SK-N-SH (cell line): ENCODE measurements at regions not wholly inside any gene's neighbourhood (a gene's known extent, or its start where the extent isn't known, plus 50 kb on each side); places are given as distances from the start of the nearest gene placed in this dataset.

Experiments used
- CTCF ChIA-PET: fragments of 300-600, 350-600 bp; formaldehyde crosslinking; extraction: SDS; loops from one replicate; lab custom pipeline; 2021; lab: Yijun Ruan, JAX
- POLR2A ChIA-PET: fragments of 350-600 bp; sonication (Branson Sonifier 250); formaldehyde crosslinking; extraction: SDS; loops from one replicate; lab custom pipeline; 2020; ENCODE audit warnings: antibody characterized with exemption, inconsistent platforms; lab: Yijun Ruan, JAX
- DNase-seq: peaks from one replicate; pipeline ENCODE4 v3.0.0; 2012
- H2AFZ ChIP-seq: fragments of 200-600 bp; sonication (generic); 2 replicates; pipeline ENCODE4 v1.8.1; 2016; ENCODE audit warnings: antibody characterized with exemption, mild to moderate bottlenecking, low read depth
- H3F3A ChIP-seq: fragments of 200-600 bp; sonication (generic); replicated peaks from 2 replicates; pipeline ENCODE3; 2016; ENCODE audit warnings: antibody characterized with exemption, mild to moderate bottlenecking; ENCODE audit not compliant: insufficient read depth
- H3K27ac ChIP-seq, 2 experiments: fragments of 200-500 bp in 1 of 2; fragments of 200-600 bp in 1 of 2; sonication (Bioruptor generic) in 1 of 2; sonication (generic), shearing (Covaris generic) in 1 of 2; 2 replicates each; pipeline versions ENCODE4 v1.5.1 to v1.6.1; 2014 to 2016; ENCODE audit warnings: low read depth in 2 of 2, inconsistent platforms in 1 of 2, low read length in 1 of 2, mild to moderate bottlenecking in 1 of 2, mixed read lengths in 1 of 2
- H3K27me3 ChIP-seq: fragments of 200-600 bp; sonication (generic), shearing (Covaris generic); 2 replicates; pipeline ENCODE4 v1.6.1; 2016; ENCODE audit warnings: mixed run types; ENCODE audit not compliant: insufficient read depth
- H3K36me3 ChIP-seq, 2 experiments: fragments of 200-500 bp in 1 of 2; fragments of 200-600 bp in 1 of 2; sonication (Bioruptor generic) in 1 of 2; sonication (generic) in 1 of 2; replicated peaks in 1 of 2; 2 replicates each; pipeline versions ENCODE3 to v1.5.1; 2014 to 2016; ENCODE audit warnings: low read length in 1 of 2, mild to moderate bottlenecking in 1 of 2; ENCODE audit not compliant: insufficient read depth in 2 of 2, control insufficient read depth in 1 of 2
- H3K4me1 ChIP-seq, 2 experiments: fragments of 200-500 bp in 1 of 2; fragments of 200-600 bp in 1 of 2; sonication (Bioruptor generic) in 1 of 2; sonication (generic), shearing (Covaris generic) in 1 of 2; 2 replicates each; pipeline versions ENCODE4 v1.5.1 to v1.6.1; 2014 to 2016; ENCODE audit warnings: low read depth in 1 of 2, low read length in 1 of 2, mixed run types in 1 of 2; ENCODE audit not compliant: insufficient read depth in 2 of 2, control insufficient read depth in 1 of 2
- H3K4me2 ChIP-seq: fragments of 200-600 bp; sonication (generic), shearing (Covaris generic); 2 replicates; pipeline ENCODE4 v1.6.1; 2017; ENCODE audit warnings: mixed run types
- H3K4me3 ChIP-seq, 2 experiments: fragments of 200-500 bp in 1 of 2; fragments of 200-600 bp in 1 of 2; sonication (Bioruptor generic) in 1 of 2; sonication (generic), shearing (Covaris generic) in 1 of 2; 2 replicates each; pipeline versions ENCODE4 v1.5.1 to v1.8.1; 2014 to 2016; ENCODE audit warnings: low read depth in 2 of 2, inconsistent platforms in 1 of 2, low read length in 1 of 2, mild to moderate bottlenecking in 1 of 2, mixed read lengths in 1 of 2, moderate library complexity in 1 of 2
- H3K79me2 ChIP-seq: fragments of 200-600 bp; sonication (generic); 2 replicates; pipeline ENCODE4 v1.8.1; 2017; ENCODE audit warnings: mild to moderate bottlenecking; ENCODE audit not compliant: insufficient read depth
- H3K9ac ChIP-seq: fragments of 200-600 bp; sonication (generic); 2 replicates; pipeline ENCODE4 v1.6.1; 2017; ENCODE audit warnings: mixed run types
- H3K9me2 ChIP-seq: fragments of 200-600 bp; sonication (generic); 2 replicates; pipeline ENCODE4 v1.6.1; 2017; ENCODE audit warnings: mixed run types
- H3K9me3 ChIP-seq: fragments of 200-600 bp; sonication (generic); 2 replicates; pipeline ENCODE4 v1.6.1; 2017; ENCODE audit warnings: mixed run types, mild to moderate bottlenecking, moderate library complexity
- H4K20me1 ChIP-seq: fragments of 200-600 bp; sonication (generic); 2 replicates; pipeline ENCODE4 v1.6.1; 2017; ENCODE audit warnings: mild to moderate bottlenecking, mixed run types; ENCODE audit not compliant: insufficient read depth
- EP300 ChIP-seq, 2 experiments: IDR thresholded peaks; 2 replicates each; pipeline versions ENCODE4 v1.4.0 to v1.6.1; 2012; ENCODE audit warnings: borderline replicate concordance in 1 of 2, low read depth in 1 of 2, low read length in 1 of 2
- FOXJ3 ChIP-seq: sonication (generic); formaldehyde crosslinking; IDR thresholded peaks from 2 replicates; pipeline ENCODE4 v1.5.1; 2020; ENCODE audit warnings: mild to moderate bottlenecking, missing genetic modification reagents
- GABPA ChIP-seq: IDR thresholded peaks from 2 replicates; pipeline ENCODE4 v1.4.0; 2012; ENCODE audit warnings: low read depth, mild to moderate bottlenecking
- GATA2 ChIP-seq: sonication (generic); formaldehyde crosslinking; IDR thresholded peaks from 2 replicates; pipeline ENCODE4 v1.5.0; 2020; ENCODE audit warnings: mild to moderate bottlenecking, missing genetic modification reagents
- MXI1 ChIP-seq: IDR thresholded peaks from 2 replicates; pipeline ENCODE4 v1.6.1; 2012; ENCODE audit warnings: mild to moderate bottlenecking, low read depth, low read length, improper control_type of control experiment
- NFIC ChIP-seq: IDR thresholded peaks from 2 replicates; pipeline ENCODE4 v1.4.0; 2012; ENCODE audit warnings: borderline replicate concordance
- POLR2AphosphoS5 ChIP-seq: IDR thresholded peaks from 2 replicates; pipeline ENCODE4 v1.6.1; 2012; ENCODE audit warnings: low read depth, low read length
- RAD21 ChIP-seq: IDR thresholded peaks from 2 replicates; pipeline ENCODE4 v1.6.1; 2012; ENCODE audit warnings: mild to moderate bottlenecking, low read length
- RXRA ChIP-seq: IDR thresholded peaks from 2 replicates; pipeline ENCODE4 v1.4.0; 2012; ENCODE audit warnings: low read depth, mild to moderate bottlenecking, borderline replicate concordance
- SMC3 ChIP-seq: IDR thresholded peaks from 2 replicates; pipeline ENCODE4 v1.6.1; 2012; ENCODE audit warnings: low read depth, low read length, improper control_type of control experiment
- TAF1 ChIP-seq: IDR thresholded peaks from 2 replicates; pipeline ENCODE4 v1.6.1; 2012; ENCODE audit warnings: low read depth, mild to moderate bottlenecking, low read length, moderate library complexity, borderline replicate concordance
- WGBS: methylation state at CpG from one replicate; pipeline ENCODE4 v1.1.6; 2017; ENCODE audit warnings: low lambda C conversion rate; 5-methylcytosine and 5-hydroxymethylcytosine counted together
- TF ChIP-seq, protein P1 (sequence below): IDR thresholded peaks from 2 replicates; pipeline ENCODE4 v1.4.0; 2012; ENCODE audit warnings: low read depth
- TF ChIP-seq, protein P2 (sequence below): fragments of 200-600 bp; sonication (generic); IDR thresholded peaks from 2 replicates; pipeline ENCODE4 v1.6.1; 2017; ENCODE audit warnings: antibody characterized with exemption, mild to moderate bottlenecking, moderate library complexity
- TF ChIP-seq, protein P3 (sequence below): fragments of 150-350 bp; IDR thresholded peaks from 2 replicates; pipeline ENCODE4 v1.6.1; 2016; ENCODE audit warnings: mild to moderate bottlenecking, low read depth, low read length

DNA sequence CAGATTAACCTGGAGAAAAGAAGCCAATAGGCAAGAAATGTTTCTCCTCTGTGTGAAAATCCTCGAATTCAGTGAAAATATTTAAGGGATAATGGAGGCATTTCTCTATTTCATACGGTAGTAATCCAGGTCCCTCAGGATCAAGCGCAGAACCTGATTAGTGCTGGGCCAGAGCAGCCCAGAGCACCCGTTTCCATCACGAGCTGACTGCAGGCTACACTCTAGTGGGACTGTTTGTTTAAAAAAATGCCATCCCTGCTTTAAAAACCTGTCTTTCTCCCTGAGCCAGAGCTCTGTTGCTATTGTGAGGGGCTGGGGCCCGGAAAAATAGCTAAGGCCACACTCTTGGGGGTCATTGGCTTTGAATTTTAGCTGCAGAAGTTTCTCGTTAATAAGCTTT is 223.2 kb upstream of the E2F8 start:
- H3K9me2 ChIP-seq = no peaks in the 10 kb centered on the region
- no peak overlapping the region for H3K9ac ChIP-seq
- no peak for DNase-seq
- no peaks in the 10 kb centered on the region for H4K20me1 ChIP-seq
- H3K79me2 ChIP-seq = no peaks in the 10 kb centered on the region
- H3K27me3 ChIP-seq = peaks cover 8% of the 10 kb centered on the region; the same call in 1 of the 2 replicates
- H3K4me3 ChIP-seq = no peak overlapping the region
- no peak for TF ChIP-seq RXRA
- no peak overlapping the region for H3K4me2 ChIP-seq
- H3F3A ChIP-seq = no peaks in the 10 kb centered on the region
- H2AFZ ChIP-seq = no peak overlapping the region
- POLR2A ChIA-PET = no interaction called here
- WGBS = 48% methylated on average over 7 of the region's 7 CpGs
- CTCF ChIA-PET = interaction anchor here (1.9 kb wide), 2 partner anchors 11 to 15 kb away, joined by 4 to 5 read pairs; no protein-coding TSS in a partner anchor
- H3K9me3 ChIP-seq = no peaks in the 10 kb centered on the region
- no peak overlapping the region for H3K27ac ChIP-seq
- H3K36me3 ChIP-seq = no peaks in the 10 kb centered on the region
- H3K4me1 ChIP-seq = peaks cover 0 to 6% of the 10 kb centered on the region in 2 experiments; a peak in 1 of 4 replicates

DNA sequence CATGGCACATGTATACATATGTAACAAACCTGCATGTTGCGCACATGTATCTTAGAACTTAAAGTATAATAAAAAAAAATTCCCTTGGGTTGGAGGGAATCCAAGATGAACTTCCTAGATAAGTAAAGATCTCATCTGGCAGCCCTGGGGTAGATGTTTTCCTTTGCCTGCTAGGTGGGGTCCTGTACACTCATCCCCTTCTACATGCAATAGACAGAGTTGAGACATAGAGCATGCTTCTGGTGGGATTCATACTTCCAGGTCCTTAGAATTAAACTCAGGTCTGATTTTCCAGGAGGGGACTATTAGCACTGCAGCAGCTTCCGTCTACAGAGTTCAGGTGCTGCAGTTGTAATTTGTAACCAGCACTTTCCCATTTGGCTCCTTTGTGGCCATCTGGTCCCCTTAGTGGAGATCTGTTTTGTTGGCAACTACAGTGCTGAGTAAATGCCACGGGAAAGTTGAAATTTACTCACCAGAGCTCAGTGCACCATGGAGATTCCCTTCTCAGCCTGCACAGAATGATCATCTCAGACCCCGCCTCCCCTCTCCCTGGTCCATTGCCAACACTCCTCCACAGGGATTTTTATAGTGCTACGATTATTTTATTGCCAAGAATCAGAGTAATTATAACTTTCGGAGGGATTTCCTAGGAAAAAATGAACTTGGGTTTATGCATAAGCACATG is 220.1 kb upstream of the E2F8 start:
- Histone ChIP-seq H2AFZ (no peak overlapping the region), H3F3A (no peaks in the 10 kb centered on the region), H4K20me1 (no peaks in the 10 kb centered on the region), H3K4me3 (no peak overlapping the region), H3K4me1 (peaks cover 0 to 6% of the 10 kb centered on the region in 2 experiments; a peak in 1 of 4 replicates), H3K9me2 (no peaks in the 10 kb centered on the region), H3K36me3 (no peaks in the 10 kb centered on the region), H3K27ac (no peak overlapping the region), H3K79me2 (no peaks in the 10 kb centered on the region), H3K4me2 (no peak overlapping the region), H3K9me3 (no peaks in the 10 kb centered on the region), H3K27me3 (peaks cover 9% of the 10 kb centered on the region; the same call in 1 of the 2 replicates), H3K9ac (no peak overlapping the region)
- ChIA-PET CTCF (interaction anchor here (0.6 to 1.7 kb wide), 5 partner anchors 15 to 681 kb away, joined by 3 to 6 read pairs (median 4); no protein-coding TSS in a partner anchor), POLR2A (no interaction called here)
- 37% methylated on average over 6 of the region's 6 CpGs for WGBS
- DNase-seq = peak; percentile 34
- TF ChIP-seq TAF1 = no peak
- no peak for TF ChIP-seq GABPA
- TF ChIP-seq FOXJ3 (CRISPR knock-in tag) = no peak
- TF ChIP-seq RAD21 = no peak
- no peak for TF ChIP-seq GATA2 (CRISPR knock-in tag)
- no peak for TF ChIP-seq MXI1
- TF ChIP-seq EP300 (IDR thresholded peaks at IDR 0.05; ENCODE audit: borderline replicate concordance in 1 of 2, low read depth in 1 of 2, low read length in 1 of 2) = no peak
- TF ChIP-seq, protein P1, sequence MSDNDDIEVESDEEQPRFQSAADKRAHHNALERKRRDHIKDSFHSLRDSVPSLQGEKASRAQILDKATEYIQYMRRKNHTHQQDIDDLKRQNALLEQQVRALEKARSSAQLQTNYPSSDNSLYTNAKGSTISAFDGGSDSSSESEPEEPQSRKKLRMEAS = no peak
- no peak for TF ChIP-seq POLR2AphosphoS5
- TF ChIP-seq SMC3 = no peak
- no peak for TF ChIP-seq NFIC
- TF ChIP-seq, protein P2, sequence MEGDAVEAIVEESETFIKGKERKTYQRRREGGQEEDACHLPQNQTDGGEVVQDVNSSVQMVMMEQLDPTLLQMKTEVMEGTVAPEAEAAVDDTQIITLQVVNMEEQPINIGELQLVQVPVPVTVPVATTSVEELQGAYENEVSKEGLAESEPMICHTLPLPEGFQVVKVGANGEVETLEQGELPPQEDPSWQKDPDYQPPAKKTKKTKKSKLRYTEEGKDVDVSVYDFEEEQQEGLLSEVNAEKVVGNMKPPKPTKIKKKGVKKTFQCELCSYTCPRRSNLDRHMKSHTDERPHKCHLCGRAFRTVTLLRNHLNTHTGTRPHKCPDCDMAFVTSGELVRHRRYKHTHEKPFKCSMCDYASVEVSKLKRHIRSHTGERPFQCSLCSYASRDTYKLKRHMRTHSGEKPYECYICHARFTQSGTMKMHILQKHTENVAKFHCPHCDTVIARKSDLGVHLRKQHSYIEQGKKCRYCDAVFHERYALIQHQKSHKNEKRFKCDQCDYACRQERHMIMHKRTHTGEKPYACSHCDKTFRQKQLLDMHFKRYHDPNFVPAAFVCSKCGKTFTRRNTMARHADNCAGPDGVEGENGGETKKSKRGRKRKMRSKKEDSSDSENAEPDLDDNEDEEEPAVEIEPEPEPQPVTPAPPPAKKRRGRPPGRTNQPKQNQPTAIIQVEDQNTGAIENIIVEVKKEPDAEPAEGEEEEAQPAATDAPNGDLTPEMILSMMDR = no peak
- TF ChIP-seq, protein P3, sequence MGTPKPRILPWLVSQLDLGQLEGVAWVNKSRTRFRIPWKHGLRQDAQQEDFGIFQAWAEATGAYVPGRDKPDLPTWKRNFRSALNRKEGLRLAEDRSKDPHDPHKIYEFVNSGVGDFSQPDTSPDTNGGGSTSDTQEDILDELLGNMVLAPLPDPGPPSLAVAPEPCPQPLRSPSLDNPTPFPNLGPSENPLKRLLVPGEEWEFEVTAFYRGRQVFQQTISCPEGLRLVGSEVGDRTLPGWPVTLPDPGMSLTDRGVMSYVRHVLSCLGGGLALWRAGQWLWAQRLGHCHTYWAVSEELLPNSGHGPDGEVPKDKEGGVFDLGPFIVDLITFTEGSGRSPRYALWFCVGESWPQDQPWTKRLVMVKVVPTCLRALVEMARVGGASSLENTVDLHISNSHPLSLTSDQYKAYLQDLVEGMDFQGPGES = no peak
